ENCODE measurements at regions not wholly inside any gene's neighbourhood (a gene's known extent, or its start where the extent isn't known, plus 50 kb on each side); places are given as distances from the start of the nearest gene placed in this dataset.
"Not testable (repeated sequence)": the region's sequence is repeated elsewhere in the genome, so short reads cannot be mapped to it uniquely, and the experiment has no call there.

DNA sequence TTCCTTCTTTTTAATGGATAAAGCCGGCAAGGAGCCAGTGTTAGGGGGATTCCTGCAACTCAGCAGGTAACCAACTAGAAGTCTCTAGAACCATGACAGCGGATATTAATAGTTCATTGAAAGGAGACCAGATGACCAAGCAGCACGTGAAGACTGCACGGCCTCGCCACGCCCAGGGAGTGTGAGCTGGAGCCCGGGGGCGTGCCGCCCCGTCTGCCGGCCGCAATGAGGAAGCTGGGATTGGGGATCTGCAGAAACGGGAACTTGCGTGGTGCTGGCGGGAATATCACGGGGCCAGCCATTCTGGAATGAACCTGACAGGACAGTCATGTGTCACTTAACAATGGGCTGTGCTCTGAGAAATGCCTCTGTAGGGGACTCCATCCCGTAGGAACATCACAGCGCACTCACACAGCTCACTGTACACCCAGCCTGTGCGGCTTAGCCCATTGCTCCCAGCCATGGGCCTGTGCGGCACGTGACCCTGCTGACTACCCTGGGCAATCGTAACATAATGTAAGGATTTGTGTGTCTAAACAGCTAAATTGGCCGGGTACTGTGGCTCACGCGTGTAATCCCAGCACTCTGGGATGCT is 4092.8 kb upstream of the TPTE start:
- intact Hi-C loops (cut with DNase I) = not testable (repeated sequence)

GRCh38 chr21:6429924-6430323 is 4091.5 kb upstream of the TPTE start:
- intact Hi-C loops (cut with DNase I); DNase-seq (ENCODE audit: low spot score): not testable (repeated sequence)

More for the DNA sequence above, 4092.8 kb upstream of the TPTE start:
- DNase-seq (ENCODE audit: low spot score) = not testable (repeated sequence)

DNA sequence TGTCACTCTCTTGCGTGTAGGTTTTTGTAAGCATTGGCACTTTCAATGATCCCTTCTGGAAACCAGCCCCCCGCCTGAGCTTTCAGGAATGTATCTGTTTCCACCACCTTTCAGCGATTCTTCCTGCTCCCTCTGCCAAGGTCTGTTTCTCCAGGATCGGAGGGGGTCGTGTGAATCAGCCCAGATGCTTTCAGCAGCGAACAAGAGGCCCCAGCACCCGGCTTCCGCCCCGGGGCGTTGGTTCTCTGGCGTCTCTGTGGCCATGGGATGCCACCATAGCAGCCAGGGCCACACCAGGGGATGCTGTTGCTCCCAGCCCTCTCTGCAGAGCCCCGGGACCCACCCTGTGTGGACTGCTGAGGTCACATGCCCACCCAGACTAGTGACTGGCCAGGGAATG is 4088.2 kb upstream of the TPTE start:
- intact Hi-C loops (cut with DNase I); DNase-seq (ENCODE audit: low spot score): not testable (repeated sequence)

- intact Hi-C loops (cut with DNase I); DNase-seq (ENCODE audit: low spot score): not testable (repeated sequence)
These were observed 4085.2 kb upstream of the TPTE start for GRCh38 chr21:6436205-6436604.

GRCh38 chr21:6436971-6437833 is 4084.2 kb upstream of the TPTE start:
- DNase-seq (ENCODE audit: low spot score); intact Hi-C loops (cut with DNase I): not testable (repeated sequence)

- intact Hi-C loops (cut with DNase I); DNase-seq (ENCODE audit: low spot score): not testable (repeated sequence)
These were observed 4083.6 kb upstream of the TPTE start for GRCh38 chr21:6437834-6438187.

DNA sequence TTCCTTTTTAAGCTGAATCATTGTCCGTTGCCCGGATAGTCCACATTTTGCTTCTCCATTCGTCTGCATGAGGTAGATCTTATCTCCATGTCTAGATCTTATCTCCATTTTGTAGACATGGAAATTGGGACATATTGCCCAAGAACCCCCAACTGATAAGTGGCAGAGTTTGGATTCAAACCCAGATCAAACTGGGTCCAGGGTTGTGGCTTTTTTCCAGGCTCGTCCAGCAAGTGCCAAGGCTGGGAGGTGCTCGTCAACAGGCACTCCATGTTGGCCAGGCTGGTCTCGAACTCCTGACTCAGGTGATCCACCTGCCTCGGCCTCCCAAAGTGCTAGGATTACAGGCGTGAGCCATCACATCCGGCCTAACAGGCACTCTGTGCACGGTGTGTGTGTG is 4082.3 kb upstream of the TPTE start:
- intact Hi-C loops (cut with DNase I) = not testable (repeated sequence)

GRCh38 chr21:6454648-6455340 is 4066.6 kb upstream of the TPTE start:
- intact Hi-C loops (cut with DNase I); DNase-seq (ENCODE audit: low spot score): not testable (repeated sequence)

More for the DNA sequence above, 4082.3 kb upstream of the TPTE start:
- not testable (repeated sequence) for DNase-seq (ENCODE audit: low spot score)

DNA sequence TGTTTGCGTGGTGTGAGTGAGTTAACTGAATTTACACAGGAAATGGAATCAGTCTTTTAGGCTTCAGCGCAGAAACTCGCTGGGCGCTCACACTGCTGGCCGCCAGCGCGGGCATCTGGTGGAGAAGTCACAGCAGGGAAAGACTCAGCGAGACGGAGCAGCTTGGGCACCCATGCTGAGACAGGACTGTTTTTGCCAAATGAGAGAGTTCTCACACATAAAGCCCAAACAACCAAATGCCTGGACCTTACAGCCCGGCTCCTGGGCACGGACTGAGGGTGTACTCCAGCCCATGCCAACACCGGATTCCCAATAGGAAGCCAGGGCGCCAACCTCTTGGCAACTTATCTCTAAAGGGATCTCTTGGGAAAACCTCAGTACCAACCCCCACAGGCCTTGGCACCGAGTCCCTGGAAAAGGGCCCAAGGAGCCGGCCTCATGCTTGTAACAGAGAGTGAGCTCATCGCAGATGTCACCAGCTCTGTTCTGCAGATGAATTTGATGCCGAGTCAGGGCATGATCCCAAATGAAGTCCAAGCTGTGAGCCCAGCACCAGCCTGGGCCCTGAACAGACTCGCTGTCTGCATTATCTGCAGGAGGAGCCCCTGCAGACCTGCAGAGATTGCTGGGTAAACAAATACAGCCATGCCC is 4065.2 kb upstream of the TPTE start:
- intact Hi-C loops (cut with DNase I); DNase-seq (ENCODE audit: low spot score): not testable (repeated sequence)

DNA sequence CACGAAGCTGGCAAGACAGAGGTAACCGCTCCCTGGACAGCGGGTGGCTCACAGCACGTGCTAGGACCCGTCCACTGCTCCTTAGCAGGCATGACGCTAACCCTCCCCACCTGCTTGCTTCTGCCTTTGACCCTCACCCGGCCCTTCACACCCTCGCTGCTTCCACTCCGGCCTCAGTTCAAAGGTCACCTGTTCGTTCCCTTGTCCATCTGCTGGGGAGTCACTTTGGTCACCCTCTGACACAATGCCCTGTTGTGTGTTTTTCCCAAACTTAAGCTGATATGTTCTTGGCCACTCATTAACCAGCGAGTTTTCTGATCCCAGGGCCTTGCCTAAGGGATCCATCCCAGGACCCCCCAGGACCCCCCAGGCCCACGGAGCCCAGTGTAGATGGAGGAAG is 4061.6 kb upstream of the TPTE start:
- DNase-seq (ENCODE audit: low spot score); intact Hi-C loops (cut with DNase I): not testable (repeated sequence)

DNA sequence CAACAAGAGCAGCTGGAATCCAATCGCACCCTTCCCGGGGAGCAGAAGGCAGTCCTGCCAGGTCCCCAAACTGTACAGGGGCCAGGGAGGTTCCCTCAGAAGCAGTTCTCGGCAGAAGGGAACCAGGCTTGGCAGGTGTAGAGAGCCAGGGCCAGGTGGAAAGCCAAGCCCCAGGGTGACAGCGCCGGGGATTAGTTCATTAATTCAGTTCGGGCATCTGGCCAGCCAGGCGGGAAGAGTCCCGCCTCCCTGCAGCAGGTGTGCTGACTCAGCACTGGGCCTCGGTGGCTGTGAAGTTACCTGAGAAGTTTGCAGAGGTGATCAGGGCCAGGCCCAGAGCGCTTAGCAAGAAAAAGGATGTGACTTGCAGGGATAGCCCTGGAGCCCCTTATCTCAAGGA is 4060.0 kb upstream of the TPTE start:
- intact Hi-C loops (cut with DNase I); DNase-seq (ENCODE audit: low spot score): not testable (repeated sequence)

DNA sequence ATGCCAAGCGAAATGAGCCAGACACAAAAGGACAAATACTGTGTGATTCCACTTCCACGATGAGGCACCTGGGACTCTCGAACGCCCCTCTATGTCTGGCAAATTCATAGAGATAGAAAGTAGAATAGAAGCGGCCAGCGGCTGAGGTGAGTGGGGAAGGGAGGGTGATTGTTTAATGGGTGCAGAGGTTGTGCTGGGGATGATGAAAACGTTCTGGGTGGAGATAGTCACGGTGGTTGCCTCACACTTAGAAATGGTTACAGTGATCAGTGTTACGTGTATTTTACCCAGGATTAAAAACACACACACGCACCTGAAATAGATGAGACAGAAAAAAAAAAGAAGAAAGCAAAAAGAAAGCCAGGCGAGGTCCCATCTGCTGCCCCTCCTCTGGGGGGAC is 4057.0 kb upstream of the TPTE start:
- intact Hi-C loops (cut with DNase I); DNase-seq (ENCODE audit: low spot score): not testable (repeated sequence)

DNA sequence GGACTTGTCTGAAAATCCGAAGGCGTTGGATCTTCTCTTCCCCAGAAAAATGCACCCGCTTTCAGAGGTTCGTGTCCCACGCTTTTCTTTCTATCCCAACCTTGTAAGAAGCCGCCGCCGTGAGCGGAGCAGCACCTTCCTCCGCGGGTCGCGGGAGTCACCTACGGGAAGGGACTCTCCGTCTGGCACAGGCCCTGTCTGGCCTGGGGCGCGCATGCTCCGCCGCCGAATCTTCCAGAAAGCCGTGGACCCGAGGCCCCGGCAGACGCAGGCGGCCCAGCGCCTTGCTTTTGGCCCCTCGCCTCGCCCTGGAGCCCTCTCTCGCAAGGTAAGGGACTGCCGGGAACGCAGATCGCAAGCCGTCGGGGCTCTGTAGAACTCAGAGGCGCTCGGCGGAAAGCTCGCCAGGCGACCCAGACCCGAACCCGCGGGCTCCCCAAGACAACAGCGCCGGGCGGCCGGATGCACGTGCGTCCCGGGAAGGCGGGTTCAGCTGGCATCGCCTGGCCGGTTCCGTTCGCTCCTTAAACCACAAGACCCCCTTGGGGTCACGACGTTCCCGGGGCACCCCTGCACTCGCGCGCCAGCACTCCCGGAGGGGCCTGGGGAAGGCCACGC is 4055.2 kb upstream of the TPTE start:
- intact Hi-C loops (cut with DNase I) = not testable (repeated sequence)

DNA sequence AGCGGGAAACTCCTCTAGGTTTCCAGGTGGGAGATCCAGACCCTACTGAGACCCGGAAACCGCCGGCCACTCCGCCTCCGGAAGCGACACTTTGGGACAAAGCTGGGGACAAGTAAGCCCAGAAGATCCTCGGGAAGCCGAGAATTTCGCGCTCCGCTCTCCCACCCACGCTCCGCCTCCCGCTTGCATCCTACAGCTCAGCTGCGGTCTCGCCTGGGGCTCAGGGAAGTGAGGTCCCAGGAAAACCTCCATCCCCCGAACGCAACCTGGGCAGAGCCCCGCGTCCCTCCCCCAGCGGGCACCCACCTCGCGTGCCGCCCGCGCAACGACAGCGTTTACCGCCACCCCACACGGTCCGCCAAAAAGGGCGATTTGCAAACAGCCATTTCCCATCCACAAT is 4054.7 kb upstream of the TPTE start:
- DNase-seq (ENCODE audit: low spot score); intact Hi-C loops (cut with DNase I): not testable (repeated sequence)

More for the DNA sequence above, 4055.2 kb upstream of the TPTE start:
- DNase-seq (ENCODE audit: low spot score) = not testable (repeated sequence)

DNA sequence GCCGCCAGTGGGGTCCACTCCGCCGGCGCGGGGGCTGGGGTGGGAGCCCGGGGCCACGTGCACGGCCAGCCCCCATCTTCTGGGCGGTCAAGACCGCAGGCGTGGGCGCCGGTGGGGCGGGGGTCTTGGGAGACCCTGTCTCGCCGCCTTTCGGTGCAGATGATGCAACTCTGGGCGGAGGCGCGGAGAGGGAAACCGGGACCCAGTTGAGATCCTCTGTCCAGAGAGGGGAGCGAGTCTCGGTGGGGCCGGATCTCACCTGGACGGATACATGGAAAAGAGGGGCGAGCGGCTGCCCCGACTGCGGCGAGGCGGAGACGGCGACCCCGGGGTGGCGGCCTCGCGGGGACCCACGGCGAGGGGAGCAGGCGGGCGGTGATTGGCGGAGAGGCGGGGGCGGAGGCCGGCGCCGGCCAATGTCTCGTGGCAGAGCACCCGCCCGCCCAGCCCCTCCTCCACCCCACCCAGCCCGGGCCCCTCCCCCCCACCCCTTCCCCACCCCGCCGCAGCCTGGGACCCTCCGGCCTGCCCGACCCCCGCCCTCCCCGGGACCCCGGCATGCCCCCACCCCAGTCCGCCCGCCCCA is 4054.1 kb upstream of the TPTE start:
- DNase-seq (ENCODE audit: low spot score); intact Hi-C loops (cut with DNase I): not testable (repeated sequence)

DNA sequence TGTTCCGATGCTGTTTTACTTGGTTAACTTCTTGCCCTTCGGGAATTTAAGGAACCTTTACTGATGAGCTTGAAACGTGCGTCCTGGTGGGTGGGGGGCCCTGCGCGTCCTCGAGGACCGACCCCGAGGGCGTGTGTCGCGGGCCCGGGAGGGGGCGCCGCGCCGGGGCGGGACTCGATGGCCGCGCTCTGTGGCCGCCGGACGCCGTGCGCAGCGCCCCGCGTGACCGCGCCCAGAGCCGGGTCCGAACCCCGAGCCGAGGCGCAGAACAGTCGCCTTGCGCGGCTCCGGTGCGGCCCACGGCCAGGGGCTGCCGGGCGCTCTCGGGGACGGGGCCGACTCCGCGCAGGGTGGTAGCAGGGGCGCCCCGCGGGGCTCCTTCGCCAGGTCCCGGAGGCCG is 4053.5 kb upstream of the TPTE start:
- intact Hi-C loops (cut with DNase I); DNase-seq (ENCODE audit: low spot score): not testable (repeated sequence)

GRCh38 chr21:6468331-6468860 is 4053.0 kb upstream of the TPTE start:
- DNase-seq (ENCODE audit: low spot score); intact Hi-C loops (cut with DNase I): not testable (repeated sequence)

DNA sequence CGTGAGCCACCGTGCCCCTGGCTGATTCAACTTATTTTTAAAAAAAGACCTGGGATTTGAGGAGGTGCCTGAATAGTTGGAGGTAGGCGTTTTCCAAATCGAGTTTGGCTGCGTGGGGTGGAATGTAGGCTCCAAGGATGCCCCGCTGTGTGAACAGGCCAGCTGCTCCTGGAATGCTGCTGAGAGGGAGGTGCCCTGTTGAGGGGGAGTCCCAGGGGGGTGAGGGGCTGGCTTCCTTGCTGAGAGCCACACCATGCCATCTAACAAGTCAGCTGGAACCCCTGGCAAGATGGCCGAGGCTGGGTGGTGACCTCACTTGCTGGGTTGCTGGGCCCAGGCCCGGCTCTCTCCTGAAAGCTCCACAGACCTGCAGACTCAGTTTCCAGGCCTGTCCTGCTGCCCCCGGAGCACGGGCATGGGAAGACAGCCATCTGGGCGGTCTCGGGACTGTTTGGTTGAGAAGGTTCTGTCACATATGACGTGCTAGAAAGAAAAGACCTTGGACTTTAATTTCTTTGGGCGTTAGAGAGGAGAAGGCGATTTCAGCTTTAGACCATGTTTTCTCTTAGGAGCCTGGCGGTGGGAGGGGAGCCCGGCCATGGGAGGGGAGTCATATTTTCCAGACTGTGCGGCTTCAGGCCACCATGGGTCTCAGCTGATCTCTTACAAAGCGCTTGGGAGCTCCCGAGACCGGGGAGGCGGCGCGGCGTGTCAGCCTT is 4047.0 kb upstream of the TPTE start:
- DNase-seq (ENCODE audit: low spot score); intact Hi-C loops (cut with DNase I): not testable (repeated sequence)

Data from cardiac septum (tissue), 1 donor.